ENCODE measurements at regions not wholly inside any gene's neighbourhood (a gene's known extent, or its start where the extent isn't known, plus 50 kb on each side); places are given as distances from the start of the nearest gene placed in this dataset.

GRCh38 chr13:34466301-34466700 is 475.8 kb upstream of the NBEA start:
- H3K79me2 ChIP-seq (ENCODE audit: insufficient read depth, low read length): no peaks in the 10 kb centered on the region
- no peak overlapping the region for H2AFZ ChIP-seq (ENCODE audit: low read depth, low read length)
- no peak for TF ChIP-seq EZH2 (IDR thresholded peaks at IDR 0.05; ENCODE audit: borderline replicate concordance, low read depth, low read length, severe bottlenecking)
- no peak for ATAC-seq (ENCODE audit: insufficient read depth, low read depth)
- H3K4me2 ChIP-seq (ENCODE audit: insufficient read depth, low read length): no peak overlapping the region
- no peaks in the 10 kb centered on the region for H3K9me3 ChIP-seq (ENCODE audit: insufficient read depth, low read length, severe bottlenecking)
- no peaks in the 10 kb centered on the region for H3K4me1 ChIP-seq (ENCODE audit: insufficient read depth, low read length)
- no peak for DNase-seq
- no peaks in the 10 kb centered on the region for H3K27me3 ChIP-seq (ENCODE audit: insufficient read depth, low read length, poor library complexity)
- no peaks in the 10 kb centered on the region for H3K36me3 ChIP-seq (ENCODE audit: insufficient read depth, low read length)
- no peaks in the 10 kb centered on the region for H4K20me1 ChIP-seq (ENCODE audit: insufficient read depth, low read length)
- no peak overlapping the region for H3K9ac ChIP-seq (ENCODE audit: low read depth, low read length)
- no peak overlapping the region for H3K4me3 ChIP-seq (ENCODE audit: low read depth in 1 of 2, low read length in 2 of 2)
- no peak overlapping the region for H3K27ac ChIP-seq (ENCODE audit: low read length)

GRCh38 chr13:34467450-34468083 is 474.5 kb upstream of the NBEA start:
- Histone ChIP-seq H3K4me3 (ENCODE audit: low read depth in 1 of 2, low read length in 2 of 2) (no peak overlapping the region), H3K4me2 (ENCODE audit: insufficient read depth, low read length) (no peak overlapping the region), H3K36me3 (ENCODE audit: insufficient read depth, low read length) (no peaks in the 10 kb centered on the region), H3K9ac (ENCODE audit: low read depth, low read length) (no peak overlapping the region), H3K79me2 (ENCODE audit: insufficient read depth, low read length) (no peaks in the 10 kb centered on the region), H3K27me3 (ENCODE audit: insufficient read depth, low read length, poor library complexity) (no peaks in the 10 kb centered on the region), H3K4me1 (ENCODE audit: insufficient read depth, low read length) (no peaks in the 10 kb centered on the region), H3K27ac (ENCODE audit: low read length) (no peak overlapping the region), H4K20me1 (ENCODE audit: insufficient read depth, low read length) (no peaks in the 10 kb centered on the region), H3K9me3 (ENCODE audit: insufficient read depth, low read length, severe bottlenecking) (no peaks in the 10 kb centered on the region), H2AFZ (ENCODE audit: low read depth, low read length) (no peak overlapping the region)
- ATAC-seq (ENCODE audit: insufficient read depth, low read depth) (no peak), DNase-seq (no peak)
- TF ChIP-seq CTCF (IDR thresholded peaks at IDR 0.05; ENCODE audit: borderline replicate concordance, extremely low read depth, low read length, poor library complexity, severe bottlenecking) (no peak), EZH2 (IDR thresholded peaks at IDR 0.05; ENCODE audit: borderline replicate concordance, low read depth, low read length, severe bottlenecking) (no peak)

- no peaks in the 10 kb centered on the region for H3K36me3 ChIP-seq (ENCODE audit: insufficient read depth, low read length)
- DNase-seq: no peak
- H3K27ac ChIP-seq (ENCODE audit: low read length): no peak overlapping the region
- H3K27me3 ChIP-seq (ENCODE audit: insufficient read depth, low read length, poor library complexity): no peaks in the 10 kb centered on the region
- H3K79me2 ChIP-seq (ENCODE audit: insufficient read depth, low read length): no peaks in the 10 kb centered on the region
- H4K20me1 ChIP-seq (ENCODE audit: insufficient read depth, low read length): no peaks in the 10 kb centered on the region
- H3K9ac ChIP-seq (ENCODE audit: low read depth, low read length): no peak overlapping the region
- H3K9me3 ChIP-seq (ENCODE audit: insufficient read depth, low read length, severe bottlenecking): no peaks in the 10 kb centered on the region
- H2AFZ ChIP-seq (ENCODE audit: low read depth, low read length): no peak overlapping the region
- ATAC-seq (ENCODE audit: insufficient read depth, low read depth): no peak
- H3K4me1 ChIP-seq (ENCODE audit: insufficient read depth, low read length): no peaks in the 10 kb centered on the region
- H3K4me2 ChIP-seq (ENCODE audit: insufficient read depth, low read length): no peak overlapping the region
- H3K4me3 ChIP-seq (ENCODE audit: low read depth in 1 of 2, low read length in 2 of 2): no peak overlapping the region
- no peak for TF ChIP-seq EZH2 (IDR thresholded peaks at IDR 0.05; ENCODE audit: borderline replicate concordance, low read depth, low read length, severe bottlenecking)
- TF ChIP-seq CTCF (IDR thresholded peaks at IDR 0.05; ENCODE audit: borderline replicate concordance, extremely low read depth, low read length, poor library complexity, severe bottlenecking): no peak
Measured at GRCh38 chr13:34469196-34469986, 472.7 kb upstream of the NBEA start.

GRCh38 chr13:34474187-34474868 is 467.7 kb upstream of the NBEA start:
- Histone ChIP-seq H3K4me1 (ENCODE audit: insufficient read depth, low read length) (no peaks in the 10 kb centered on the region), H3K4me2 (ENCODE audit: insufficient read depth, low read length) (no peak overlapping the region), H3K36me3 (ENCODE audit: insufficient read depth, low read length) (no peaks in the 10 kb centered on the region), H4K20me1 (ENCODE audit: insufficient read depth, low read length) (no peaks in the 10 kb centered on the region), H3K27me3 (ENCODE audit: insufficient read depth, low read length, poor library complexity) (no peaks in the 10 kb centered on the region), H2AFZ (ENCODE audit: low read depth, low read length) (no peak overlapping the region), H3K79me2 (ENCODE audit: insufficient read depth, low read length) (no peaks in the 10 kb centered on the region), H3K9me3 (ENCODE audit: insufficient read depth, low read length, severe bottlenecking) (no peaks in the 10 kb centered on the region), H3K4me3 (ENCODE audit: low read depth in 1 of 2, low read length in 2 of 2) (no peak overlapping the region), H3K9ac (ENCODE audit: low read depth, low read length) (no peak overlapping the region), H3K27ac (ENCODE audit: low read length) (no peak overlapping the region)
- ATAC-seq (ENCODE audit: insufficient read depth, low read depth): no peak
- DNase-seq: no peak
- TF ChIP-seq EZH2 (IDR thresholded peaks at IDR 0.05; ENCODE audit: borderline replicate concordance, low read depth, low read length, severe bottlenecking) (no peak), CTCF (IDR thresholded peaks at IDR 0.05; ENCODE audit: borderline replicate concordance, extremely low read depth, low read length, poor library complexity, severe bottlenecking) (no peak)

Measured in DND-41 (cell line).